HG02763 (cell line): ENCODE measurements at regions not wholly inside any gene's neighbourhood (a gene's known extent, or its start where the extent isn't known, plus 50 kb on each side); places are given as distances from the start of the nearest gene placed in this dataset.
A peak's percentile ranks its signal among the peaks of the same experiment; 100 is the strongest.

ENCODE experiments used
- ATAC-seq: cut with Tn5 transposase; IDR thresholded peaks from one replicate; pipeline ENCODE4 v1.9.1; 2021; ENCODE audit warnings: mild to moderate bottlenecking, moderate library complexity; ENCODE audit not compliant: unreplicated experiment

DNA sequence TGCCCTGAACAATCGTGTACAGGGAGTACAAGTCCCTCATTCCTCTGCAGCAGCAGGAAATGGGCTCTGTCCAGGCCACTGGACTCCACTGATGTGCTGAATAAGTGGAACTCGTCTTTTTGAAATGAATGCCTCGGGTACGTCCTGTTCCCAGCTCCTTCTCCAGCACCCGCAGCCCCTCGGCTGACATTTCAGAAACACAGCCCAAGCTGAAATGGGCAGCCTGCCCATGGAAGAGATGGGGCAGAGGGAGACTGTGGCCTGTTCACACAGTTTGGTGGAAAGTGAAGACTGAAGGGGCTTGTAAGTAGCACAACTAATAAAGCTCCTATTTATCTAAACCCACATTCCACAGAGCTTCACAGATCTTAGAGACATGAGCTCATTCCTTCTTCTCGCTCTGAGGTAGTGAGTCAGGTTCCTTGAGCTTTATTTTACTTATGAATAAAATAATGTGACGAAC is 498.6 kb downstream of the TXNL1 start:
- no peak for ATAC-seq

DNA sequence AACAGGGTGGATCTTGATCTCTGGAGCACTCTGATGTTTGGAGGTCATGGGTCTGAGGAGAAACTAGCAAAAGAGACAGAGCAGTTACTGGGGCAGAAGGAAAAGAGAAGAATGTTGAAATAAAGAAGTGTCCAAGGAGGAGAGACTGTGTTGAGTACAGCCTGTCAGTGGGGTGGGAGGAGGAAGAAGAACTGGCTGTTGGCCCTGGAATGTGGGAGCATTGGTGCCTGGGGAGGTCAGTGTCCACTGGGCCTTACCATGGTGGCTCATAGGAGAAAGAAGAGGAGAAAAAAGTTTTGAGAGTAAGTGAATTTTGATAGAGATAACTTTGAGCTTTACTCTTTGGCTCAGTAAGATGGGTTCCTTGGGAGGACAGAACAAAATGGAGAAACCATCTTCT is 499.0 kb downstream of the TXNL1 start:
- ATAC-seq = no peak

DNA sequence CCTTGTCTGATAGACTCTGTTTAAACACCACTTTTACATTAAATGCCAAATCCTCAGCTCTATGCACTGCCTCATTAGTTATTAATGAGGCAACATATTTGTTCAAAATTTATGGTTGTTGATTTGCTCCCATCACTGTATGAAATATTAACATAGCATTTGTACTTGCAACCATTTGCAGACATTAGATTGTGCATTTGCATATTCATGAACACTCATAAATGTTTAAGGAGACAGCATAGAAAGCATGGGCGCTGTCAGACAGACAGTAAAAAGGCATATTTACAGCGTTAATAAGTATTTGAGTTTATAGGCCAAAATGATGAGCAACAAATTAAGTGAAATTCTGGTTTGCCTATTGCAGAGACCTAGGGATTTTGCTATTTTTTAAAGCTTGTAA is 502.3 kb downstream of the TXNL1 start:
- ATAC-seq = no peak

DNA sequence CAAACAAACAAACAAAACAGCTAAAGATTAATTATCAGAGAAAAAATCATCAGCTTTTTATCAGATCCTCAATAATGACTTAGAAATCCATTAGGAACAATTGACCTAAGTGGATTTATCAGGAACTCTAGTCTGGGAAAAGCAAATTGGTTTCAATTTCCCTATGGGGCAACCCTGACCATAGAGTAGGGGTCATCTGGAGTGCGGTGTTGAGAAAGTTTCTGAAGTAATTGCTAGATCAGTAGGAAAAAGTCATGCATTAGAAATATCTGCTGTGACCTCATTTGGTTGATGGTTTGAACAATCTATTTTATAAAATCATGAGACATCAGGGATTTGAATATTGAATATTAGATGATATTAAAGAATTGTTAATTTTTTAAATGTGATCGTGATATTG is 507.9 kb downstream of the TXNL1 start:
- no peak for ATAC-seq

DNA sequence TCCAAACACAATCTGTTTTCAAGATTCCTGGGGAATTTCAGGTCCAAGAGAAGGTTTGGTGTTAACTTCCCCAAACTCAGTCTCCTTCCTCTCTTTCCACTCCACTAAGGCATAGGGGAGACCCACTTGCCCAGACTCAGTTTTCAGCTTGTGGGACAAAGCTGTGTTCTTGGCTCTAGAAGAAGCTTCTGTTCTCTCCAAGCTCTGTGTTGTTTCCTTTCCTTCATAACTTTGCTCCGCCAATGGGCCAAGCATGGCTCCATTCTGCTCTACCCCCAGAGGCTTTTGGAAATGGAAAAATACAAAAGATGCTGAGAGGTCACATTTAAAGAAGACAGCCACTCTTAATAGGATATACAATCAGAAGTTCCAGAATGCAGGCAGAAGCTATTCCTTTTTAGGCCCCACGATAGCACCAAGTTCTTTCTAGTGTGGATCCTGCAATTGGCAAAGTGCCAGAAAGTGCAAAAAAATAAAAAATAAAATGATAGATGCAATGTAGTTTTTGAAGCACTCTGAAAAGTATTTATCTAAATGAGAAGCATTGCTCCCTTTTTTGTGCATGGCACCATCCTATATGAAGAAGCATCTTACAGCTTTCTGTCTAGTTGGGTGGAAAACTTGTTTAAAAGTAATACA is 510.1 kb downstream of the TXNL1 start:
- no peak for ATAC-seq

DNA sequence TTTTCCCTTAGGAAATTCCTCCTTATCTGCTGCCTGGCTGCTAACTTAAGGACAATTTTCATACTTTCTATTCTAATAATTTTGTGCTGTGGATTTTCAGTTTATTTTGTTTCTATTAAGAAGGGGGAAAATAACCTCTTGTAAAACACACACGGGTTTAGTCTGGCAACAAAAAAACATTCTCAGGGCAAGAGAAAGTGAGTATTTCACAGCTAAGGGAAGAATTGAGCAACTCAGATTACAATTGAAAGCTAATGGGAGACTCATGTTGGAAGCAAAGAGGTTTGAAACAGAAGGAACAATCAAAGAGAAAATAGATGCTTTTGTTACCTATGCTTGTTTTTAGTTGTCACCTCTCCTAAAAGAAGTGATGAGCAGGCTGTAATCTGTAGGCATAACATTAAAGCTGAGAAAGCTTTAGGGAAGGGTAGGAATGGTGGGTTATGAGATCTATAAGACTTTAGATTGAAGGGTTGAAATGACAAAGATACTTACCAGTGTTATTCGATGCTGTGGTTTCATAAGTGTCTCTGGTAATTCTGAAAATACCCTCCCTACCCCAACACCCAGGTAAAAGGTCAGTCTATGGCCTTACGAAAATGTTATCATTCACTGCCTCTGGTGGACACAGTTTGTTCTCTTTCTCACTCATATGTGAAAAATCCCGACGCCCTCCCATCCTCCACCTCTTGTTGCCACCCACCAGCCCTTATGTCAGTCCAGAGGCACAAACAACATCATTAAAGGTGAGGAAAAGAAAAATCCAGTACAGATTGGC is 510.9 kb downstream of the TXNL1 start:
- no peak for ATAC-seq

DNA sequence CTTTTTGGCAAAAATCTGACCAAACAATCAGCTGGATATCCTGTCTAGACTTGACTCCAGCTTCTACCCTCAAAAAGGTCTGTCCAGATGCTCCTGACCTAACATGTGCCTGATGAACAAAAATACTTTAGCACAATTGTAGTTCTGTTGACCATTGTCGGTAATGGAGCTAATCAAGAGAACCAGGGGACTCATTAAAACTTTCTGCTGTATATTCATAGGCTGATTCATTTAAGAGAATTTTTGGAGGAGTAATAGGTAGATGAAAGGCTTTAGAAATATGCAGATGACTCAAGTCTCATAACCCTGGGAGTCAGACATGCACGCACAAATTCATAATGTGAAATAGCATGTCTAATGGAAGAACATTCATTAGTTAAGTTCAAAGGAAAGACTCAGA is 514.2 kb downstream of the TXNL1 start:
- no peak for ATAC-seq

DNA sequence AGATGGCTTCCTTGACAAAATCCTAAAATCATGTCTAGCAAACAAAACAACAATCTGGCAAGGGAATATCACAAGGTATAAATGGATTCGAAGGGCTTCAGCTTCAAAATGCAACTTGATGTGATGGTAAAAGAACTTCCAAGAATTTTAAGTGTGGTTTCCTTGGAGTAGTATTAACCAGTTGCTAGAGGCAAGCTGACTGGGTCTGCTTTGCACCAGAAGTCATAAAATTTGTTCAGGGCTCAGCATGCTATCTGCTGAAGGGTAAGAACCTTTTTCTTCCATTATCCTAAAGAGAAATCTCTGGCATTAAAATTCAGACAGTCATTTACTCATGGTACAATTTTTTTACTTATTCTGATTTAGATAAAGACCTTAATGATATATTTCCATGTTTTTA is 516.7 kb downstream of the TXNL1 start:
- ATAC-seq = no peak

DNA sequence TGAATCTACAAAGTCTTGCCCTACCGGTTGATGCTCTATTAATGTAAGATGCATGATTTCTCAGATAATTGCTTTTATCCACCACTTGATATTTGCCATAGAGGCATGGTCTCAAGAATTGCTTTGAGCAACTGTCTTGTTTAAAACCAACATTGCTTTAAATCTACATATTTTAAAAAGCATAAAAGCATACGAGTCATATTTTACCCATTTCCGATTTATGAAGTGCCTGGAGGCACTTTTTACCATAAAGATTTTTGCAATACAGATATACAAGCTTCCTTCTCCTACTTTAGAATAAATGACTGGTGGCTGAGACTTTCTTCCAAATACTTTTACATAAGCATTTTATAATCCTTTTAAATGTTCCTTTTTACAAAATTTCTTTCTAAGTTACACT is 517.6 kb downstream of the TXNL1 start:
- ATAC-seq = no peak

DNA sequence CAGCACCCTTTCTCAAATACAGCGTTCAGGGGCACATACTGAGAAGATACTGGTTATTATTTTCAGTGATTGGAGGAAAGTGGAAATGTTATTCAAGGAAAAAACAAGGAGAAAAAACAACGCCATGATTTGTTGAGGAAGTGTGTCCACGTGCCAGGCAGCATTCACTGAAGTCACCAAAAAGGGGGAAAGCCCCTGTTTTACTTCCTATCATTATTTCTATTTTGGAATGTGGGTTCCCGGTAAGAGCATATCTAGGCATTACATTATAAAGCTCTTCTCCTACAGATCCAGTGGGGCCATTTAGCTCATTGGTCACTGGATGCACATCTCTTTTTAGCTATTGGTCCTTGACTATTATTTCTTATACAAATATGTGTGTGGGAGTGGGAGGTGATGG is 518.7 kb downstream of the TXNL1 start:
- no peak for ATAC-seq

DNA sequence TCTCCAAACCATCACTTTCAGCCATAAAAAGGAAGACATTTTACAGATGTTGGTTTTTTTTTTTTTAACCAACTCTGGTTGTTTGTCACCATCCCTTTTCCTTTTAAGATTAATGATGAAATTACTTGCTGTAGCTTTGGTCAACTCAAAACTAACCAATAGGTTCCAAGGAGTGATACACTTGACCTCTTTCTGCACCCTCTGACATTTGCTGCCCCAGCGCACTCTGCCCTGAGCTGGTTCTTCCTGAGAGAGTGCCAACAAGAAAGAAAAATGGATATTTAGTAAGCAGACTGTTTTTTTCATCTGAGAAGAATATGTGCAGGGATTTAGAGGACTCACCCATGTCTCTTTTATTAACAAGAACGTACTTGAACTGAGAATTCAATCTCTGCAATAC is 520.0 kb downstream of the TXNL1 start:
- no peak for ATAC-seq

DNA sequence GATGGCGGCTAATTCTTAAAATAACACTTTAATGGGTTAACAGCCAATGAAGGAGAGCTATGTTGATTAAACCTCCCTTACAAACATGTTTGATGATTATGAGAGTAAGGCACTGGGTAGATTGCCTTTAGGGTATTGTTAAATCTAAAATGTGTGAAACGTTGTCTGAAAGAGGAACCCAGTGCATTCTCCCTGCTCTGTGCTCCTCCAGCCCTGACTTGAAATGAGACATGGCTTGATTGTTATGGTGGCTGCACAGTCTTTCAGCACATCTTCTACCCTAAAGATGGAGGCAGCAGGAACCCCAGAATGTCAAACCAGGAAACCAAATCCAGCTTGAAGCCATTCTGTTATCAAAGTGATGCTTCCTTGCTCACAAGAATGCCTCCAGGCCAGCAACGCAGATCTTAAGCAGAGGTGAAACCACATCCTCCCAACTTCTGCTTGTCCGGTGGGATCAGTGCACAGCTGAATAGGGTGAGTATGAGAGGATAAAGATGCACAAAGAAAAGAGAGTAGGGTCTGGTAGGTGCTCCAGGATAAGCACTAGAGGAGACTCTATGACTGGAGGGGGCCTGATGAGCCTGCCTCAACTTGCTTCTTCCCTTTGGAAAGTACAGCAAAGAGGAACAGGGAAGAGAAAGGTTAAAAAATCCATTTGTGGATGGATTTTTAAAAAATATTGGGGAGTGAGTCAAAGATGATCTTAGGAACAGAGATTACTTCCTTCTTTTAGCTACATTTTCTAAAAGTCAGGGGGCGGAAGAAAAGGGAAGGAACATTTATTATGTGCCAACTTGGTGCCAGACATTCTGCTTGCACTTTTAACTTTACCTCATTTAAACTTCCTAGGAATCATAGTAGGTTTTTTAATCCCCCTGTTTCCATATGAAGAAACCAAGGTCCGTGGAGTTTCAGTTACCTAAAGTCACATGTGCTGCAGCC is 523.0 kb downstream of the TXNL1 start:
- no peak for ATAC-seq

DNA sequence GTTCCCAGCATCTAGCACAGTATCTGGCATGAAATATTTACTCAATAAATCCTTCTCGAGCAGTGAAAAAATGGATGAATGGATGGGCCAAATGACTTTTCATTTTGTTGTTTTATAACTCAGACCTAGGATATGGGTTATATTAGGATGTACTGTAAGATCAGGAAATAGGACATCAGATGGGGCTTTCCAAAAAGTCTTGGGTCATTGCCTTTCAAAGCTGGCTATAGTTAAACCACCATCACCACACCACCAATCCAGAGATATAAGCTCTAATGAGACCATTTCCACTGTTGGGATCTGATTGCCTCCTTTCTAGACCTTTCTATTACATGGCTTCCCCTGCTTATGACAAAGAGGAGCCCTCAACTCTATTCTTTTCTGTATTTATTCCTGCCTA is 525.0 kb upstream of the TCF4 start:
- ATAC-seq = no peak

DNA sequence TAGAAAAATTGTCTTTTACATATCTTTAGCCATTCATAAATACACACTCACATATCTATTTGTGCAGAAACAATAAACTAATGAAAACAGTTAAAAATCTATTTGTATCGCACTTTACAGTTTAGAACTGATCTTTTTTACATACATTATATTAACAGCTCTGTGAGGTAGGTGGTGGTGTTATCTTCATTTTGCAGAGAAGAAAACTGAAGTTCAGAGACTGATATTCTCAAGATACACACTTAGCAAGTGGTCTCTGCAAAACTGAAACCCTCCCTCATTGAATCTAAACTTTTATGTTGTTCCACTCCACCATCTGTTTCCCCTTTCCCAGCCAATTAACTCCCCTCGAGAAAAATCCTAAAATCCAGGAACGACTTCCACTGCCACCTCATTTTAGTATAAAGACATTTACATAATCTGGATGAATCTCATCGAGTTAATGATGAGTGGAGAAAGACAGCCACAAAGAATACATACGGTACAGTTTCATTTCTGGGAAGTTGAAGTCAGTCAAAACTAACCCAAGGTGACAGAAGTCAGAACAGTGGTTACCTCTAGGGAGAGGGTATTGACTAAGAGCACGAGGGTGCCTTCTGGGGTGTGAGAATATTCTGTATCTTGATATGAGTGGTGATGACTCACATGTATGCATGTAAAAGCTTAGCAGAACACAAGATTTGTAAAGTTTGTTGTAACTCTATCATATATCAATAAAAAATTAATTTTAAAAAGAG is 524.2 kb upstream of the TCF4 start:
- peak; percentile 97 for ATAC-seq

DNA sequence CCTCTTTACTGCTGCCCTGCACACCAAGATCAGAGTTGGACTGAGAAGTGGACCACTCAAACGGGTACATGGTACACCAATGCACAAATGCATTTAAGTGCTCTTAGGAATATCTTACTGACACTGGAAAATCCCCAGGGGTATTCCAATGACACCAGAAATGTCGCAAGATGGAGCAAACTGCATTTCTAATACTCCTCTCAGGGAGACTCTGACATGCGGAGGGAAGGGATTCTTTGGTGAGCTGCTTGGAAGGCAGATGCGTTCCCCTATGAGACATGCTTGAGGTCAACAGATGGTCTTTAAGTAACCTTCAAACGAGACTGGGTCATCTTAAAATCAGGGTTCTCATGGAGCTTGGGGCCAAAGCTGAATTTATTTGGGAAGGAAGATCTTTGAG is 521.8 kb upstream of the TCF4 start:
- ATAC-seq = no peak

DNA sequence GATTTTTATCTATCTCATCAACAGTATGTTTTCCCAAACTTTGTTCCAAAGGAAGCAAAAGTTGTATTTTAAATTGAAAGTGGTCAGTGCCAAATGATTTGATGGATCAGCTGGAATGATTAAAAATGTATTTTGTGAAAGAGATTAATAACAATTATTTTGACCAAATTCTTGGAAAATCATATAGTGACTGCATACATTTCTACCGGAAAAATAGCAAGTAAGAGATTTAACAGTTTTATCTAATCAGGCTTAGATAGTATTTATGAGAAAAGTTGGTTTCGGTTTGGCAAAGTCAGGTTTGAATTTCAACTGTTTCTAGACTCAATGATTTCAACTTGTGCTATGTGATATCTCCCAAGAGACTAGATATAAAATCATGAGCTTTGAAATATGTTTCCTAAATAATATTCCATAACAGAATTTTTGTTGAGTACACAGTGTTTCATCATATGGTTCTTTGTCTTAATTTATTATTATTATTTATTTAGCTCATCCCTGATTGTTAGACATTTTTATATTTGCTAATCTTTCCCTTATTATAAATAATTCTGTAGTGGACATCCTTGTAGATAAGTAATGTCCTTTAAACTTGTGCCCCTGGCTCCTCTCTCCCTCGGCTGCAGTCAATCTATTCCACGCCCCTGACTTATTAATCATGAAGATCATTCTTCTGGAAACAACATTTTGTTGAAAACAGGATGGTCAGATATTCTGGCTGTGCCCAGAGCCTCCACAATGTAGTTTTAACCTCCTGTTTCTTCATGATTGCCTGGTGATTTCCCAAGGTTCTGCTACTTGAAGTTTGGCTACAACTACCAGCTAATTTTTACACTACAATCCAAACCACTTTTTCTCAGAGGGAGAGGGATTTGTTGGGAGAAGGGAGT is 520.7 kb upstream of the TCF4 start:
- ATAC-seq = no peak

DNA sequence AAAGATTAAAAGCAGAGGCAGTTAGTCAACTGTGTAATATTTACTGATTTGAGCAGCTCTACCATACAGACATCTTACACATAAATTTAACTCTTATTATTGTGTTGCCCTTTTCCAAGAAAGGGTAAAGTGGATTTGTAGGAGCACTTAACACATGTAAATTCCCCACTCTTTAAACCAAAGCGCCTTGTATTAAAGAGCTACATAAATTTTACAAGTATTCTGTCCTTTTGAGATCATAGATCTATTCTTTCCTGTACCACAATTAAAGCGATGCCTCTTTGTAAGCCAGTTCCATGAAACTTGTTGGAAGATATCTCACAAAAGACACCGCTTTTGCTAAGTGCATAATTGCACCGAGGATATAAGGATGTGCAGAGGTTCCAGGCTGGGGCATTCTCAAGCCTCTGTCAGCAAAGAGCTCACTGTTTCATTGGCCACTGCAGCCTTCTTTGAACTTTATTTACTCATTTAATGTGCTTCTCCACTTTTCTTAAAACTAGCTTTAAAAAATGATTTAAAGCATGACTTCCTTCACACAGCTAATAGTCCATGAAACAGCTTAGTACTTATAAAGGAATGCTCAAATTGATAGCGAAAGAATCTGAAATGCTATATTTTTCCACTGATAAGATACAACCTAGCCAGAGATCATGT is 520.0 kb upstream of the TCF4 start:
- no peak for ATAC-seq

DNA sequence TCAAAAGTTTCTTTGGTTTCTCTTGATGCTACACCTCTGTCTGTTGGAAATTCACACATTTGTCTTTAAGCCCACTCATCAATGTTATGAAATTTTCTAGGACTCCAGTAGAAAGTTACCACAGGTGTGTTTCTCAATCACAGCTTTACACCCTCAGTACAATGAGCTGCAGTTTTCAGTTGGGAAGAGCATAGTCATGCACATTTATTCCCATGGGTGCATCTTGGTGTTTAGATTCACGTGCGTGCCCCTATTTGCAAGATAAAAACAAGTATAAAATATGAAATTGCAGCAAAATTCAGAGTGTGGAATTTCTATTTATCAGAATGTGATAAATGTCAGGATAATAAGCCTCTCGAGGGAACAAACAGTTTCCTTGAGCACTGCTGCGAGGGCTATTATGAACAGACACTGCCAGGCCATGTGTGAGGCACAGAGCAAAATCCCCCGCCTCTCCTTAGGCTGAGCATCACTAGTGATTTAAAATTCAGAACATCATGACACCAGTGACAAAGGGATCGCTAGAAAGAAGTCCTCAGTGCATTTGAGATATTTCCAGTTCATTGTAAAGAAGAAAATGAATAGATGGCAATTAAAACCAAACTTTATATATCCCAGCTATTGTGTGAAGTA is 512.2 kb upstream of the TCF4 start:
- ATAC-seq = no peak

DNA sequence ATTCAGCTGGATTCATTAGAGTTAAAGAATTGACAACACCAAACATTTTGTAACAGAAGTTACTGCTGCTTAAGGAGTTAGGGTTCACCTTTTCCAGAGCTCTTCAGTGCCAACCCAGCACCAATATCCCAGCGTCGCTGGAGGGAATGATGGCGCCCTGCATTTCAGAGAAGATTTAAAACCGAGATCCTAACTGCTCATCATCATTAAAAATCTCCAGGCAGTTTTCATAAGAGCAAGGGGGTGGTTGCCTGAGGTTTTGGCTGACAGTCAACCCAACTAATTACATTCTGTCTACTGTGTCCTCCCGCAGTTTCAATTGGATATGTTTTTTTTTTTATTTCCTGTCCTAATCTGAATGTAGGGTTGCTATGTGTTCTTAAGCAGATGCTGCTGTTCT is 509.6 kb upstream of the TCF4 start:
- no peak for ATAC-seq
